ENCODE measurements at regions not wholly inside any gene's neighbourhood (a gene's known extent, or its start where the extent isn't known, plus 50 kb on each side); places are given as distances from the start of the nearest gene placed in this dataset.

GRCh38 chr1:95435611-95436010 is 201.6 kb downstream of the RWDD3 start:
- Histone ChIP-seq H3K23me2 (ENCODE audit: low read depth, low read length) (no peaks in the 10 kb centered on the region), H3K27me3 (replicated peaks in 1 of 4; ENCODE audit: control insufficient read depth in 3 of 4, extremely low read depth in 1 of 4, insufficient read depth in 3 of 4, low read length in 3 of 4) (no peaks in the 10 kb centered on the region), H4K8ac (ENCODE audit: extremely low read depth, insufficient read depth, low read length) (no peak overlapping the region), H3K23ac (ENCODE audit: insufficient read length) (no peak overlapping the region), H3K9me3 (ENCODE audit: insufficient read depth in 2 of 2, low read depth in 1 of 2, low read length in 1 of 2) (no peaks in the 10 kb centered on the region), H3K56ac (replicated peaks; ENCODE audit: insufficient read length, low read depth, low read length) (no peak overlapping the region), H3K79me2 (ENCODE audit: control insufficient read depth in 1 of 2, insufficient read depth in 2 of 2, low read length in 2 of 2) (no peaks in the 10 kb centered on the region), H3K4me2 (ENCODE audit: insufficient read depth in 1 of 2, low read depth in 2 of 2, low read length in 2 of 2) (no peak overlapping the region), H4K20me1 (replicated peaks in 1 of 2; ENCODE audit: control insufficient read depth in 1 of 2, insufficient read depth in 2 of 2, low read length in 2 of 2) (no peaks in the 10 kb centered on the region), H3K27ac (ENCODE audit: low read depth, low read length) (no peak overlapping the region), H2BK5ac (ENCODE audit: low read depth, low read length) (no peak overlapping the region), H2BK120ac (replicated peaks; ENCODE audit: low read depth, low read length) (no peak overlapping the region), H3K79me1 (ENCODE audit: low read depth, low read length) (no peaks in the 10 kb centered on the region), H3K4ac (replicated peaks; ENCODE audit: insufficient read length, low read depth, low read length) (no peak overlapping the region), H2AK5ac (ENCODE audit: low read depth, low read length) (no peak overlapping the region), H3K4me1 (replicated peaks in 1 of 4; ENCODE audit: control insufficient read depth in 3 of 4, insufficient read depth in 4 of 4, low read length in 3 of 4) (peaks cover 5 to 8% (median 7%) of the 10 kb centered on the region in 4 experiments; a peak in 6 of 7 replicates), H2BK12ac (ENCODE audit: low read depth, low read length) (no peak overlapping the region), H2BK15ac (ENCODE audit: low read length) (no peak overlapping the region), H3K36me3 (ENCODE audit: control insufficient read depth in 2 of 4, insufficient read depth in 4 of 4, low read length in 3 of 4) (no peaks in the 10 kb centered on the region), H3K9ac (replicated peaks in 1 of 4; ENCODE audit: extremely low read depth in 1 of 4, low read depth in 3 of 4, low read length in 3 of 4) (no peak overlapping the region), H2AFZ (ENCODE audit: low read length) (no peak overlapping the region), H3K18ac (ENCODE audit: extremely low read depth, low read length) (no peak overlapping the region), H3K14ac (ENCODE audit: insufficient read length) (no peak overlapping the region), H3K4me3 (ENCODE audit: extremely low read depth in 1 of 4, insufficient read depth in 2 of 4, low read depth in 3 of 4, low read length in 4 of 4) (no peak overlapping the region), H4K5ac (ENCODE audit: insufficient read length, low read depth, low read length) (no peak overlapping the region), H2BK20ac (ENCODE audit: low read length) (no peak overlapping the region; the same call in 1 of the 2 replicates), H4K91ac (replicated peaks; ENCODE audit: insufficient read length, low read length) (no peak overlapping the region)
- ChIA-PET POLR2A (ENCODE audit: partially characterized antibody) (no interaction called here), CTCF (ENCODE audit: partially characterized antibody) (no interaction called here)
- FAIRE-seq (no peak), DNase-seq (ENCODE audit: low read depth in 1 of 2, low spot score in 2 of 2) (no peak)
- 96% methylated on average over 3 of the region's 3 CpGs; no CpG with 5 or more reads in 1 of the 2 experiments for WGBS, 2 experiments (ENCODE audit: extremely low coverage in 1 of 2, insufficient coverage in 1 of 2, insufficient read length in 1 of 2, insufficient replicate concordance in 2 of 2, low coverage in 1 of 2, low lambda C conversion rate in 2 of 2, missing lambda C conversion rate in 1 of 2)
- no peak for TF ChIP-seq SUZ12 (IDR thresholded peaks at IDR 0.05; ENCODE audit: low read length)
- TF ChIP-seq KDM1A (IDR thresholded peaks at IDR 0.05; ENCODE audit: borderline replicate concordance, low read length), result no peak
- TF ChIP-seq SIX5 (IDR thresholded peaks at IDR 0.05; ENCODE audit: low read depth, low read length), result no peak
- TF ChIP-seq EZH2 (IDR thresholded peaks at IDR 0.05; ENCODE audit: low read depth, low read length, severe bottlenecking), result no peak
- no peak for TF ChIP-seq KDM4A (IDR thresholded peaks at IDR 0.05; ENCODE audit: low read depth, low read length, severe bottlenecking)
- no peak for TF ChIP-seq RBBP5 (IDR thresholded peaks at IDR 0.05; ENCODE audit: borderline replicate concordance, low read depth, low read length)
- TF ChIP-seq RFX5 (IDR thresholded peaks at IDR 0.05; ENCODE audit: borderline replicate concordance, low read depth, low read length), result no peak
- no peak for TF ChIP-seq EP300 (IDR thresholded peaks at IDR 0.05; ENCODE audit: borderline replicate concordance in 1 of 2, low read depth in 2 of 2, low read length in 2 of 2)
- TF ChIP-seq KDM5A (IDR thresholded peaks at IDR 0.05; ENCODE audit: low read length), result no peak
- no peak for TF ChIP-seq SIN3A (conservative IDR thresholded peaks at IDR 0.05 in 1 of 2, IDR thresholded peaks at IDR 0.05 in 1 of 2; ENCODE audit: low read depth in 1 of 2, low read length in 2 of 2)
- TF ChIP-seq TEAD4 (IDR thresholded peaks at IDR 0.05; ENCODE audit: low read depth, low read length), result no peak
- no peak for TF ChIP-seq SP4 (IDR thresholded peaks at IDR 0.05; ENCODE audit: low read length)
- TF ChIP-seq SP1 (IDR thresholded peaks at IDR 0.05; ENCODE audit: low read depth, low read length), result no peak
- TF ChIP-seq USF2 (IDR thresholded peaks at IDR 0.05; ENCODE audit: low read length), result no peak

Measured in H1 (cell line).